Osteocyte (in vitro differentiated cells): ENCODE measurements at regions not wholly inside any gene's neighbourhood (a gene's known extent, or its start where the extent isn't known, plus 50 kb on each side); places are given as distances from the start of the nearest gene placed in this dataset.

Source experiments
- DNase-seq: peaks from one replicate; pipeline ENCODE4 v3.0.0; 2021; ENCODE audit warnings: mixed read lengths; ENCODE audit not compliant: unreplicated experiment; ENCODE audit errors: extremely low spot score
- H3K27ac Mint-ChIP-seq: one replicate; pipeline ENCODE4 v1.8.0; 2021; ENCODE audit warnings: mild to moderate bottlenecking, mixed read lengths; ENCODE audit not compliant: unreplicated experiment
- H3K27me3 Mint-ChIP-seq: one replicate; pipeline ENCODE4 v1.8.0; 2021; ENCODE audit warnings: mixed read lengths; ENCODE audit not compliant: unreplicated experiment
- H3K36me3 Mint-ChIP-seq: one replicate; pipeline ENCODE4 v1.8.0; 2021; ENCODE audit warnings: mixed read lengths; ENCODE audit not compliant: unreplicated experiment
- H3K4me1 Mint-ChIP-seq: one replicate; pipeline ENCODE4 v1.8.0; 2021; ENCODE audit warnings: mixed read lengths; ENCODE audit not compliant: unreplicated experiment
- H3K4me3 Mint-ChIP-seq: one replicate; pipeline ENCODE4 v1.8.0; 2021; ENCODE audit warnings: mild to moderate bottlenecking, moderate library complexity, mixed read lengths; ENCODE audit not compliant: unreplicated experiment
- H3K9me3 Mint-ChIP-seq: one replicate; pipeline ENCODE4 v1.8.0; 2021; ENCODE audit warnings: mixed read lengths; ENCODE audit not compliant: unreplicated experiment
- TF ChIP-seq, protein P1 (sequence below): fragments of 200-600 bp; sonication (generic); IDR thresholded peaks from 2 replicates; pipeline ENCODE4 v1.5.0; 2021; ENCODE audit warnings: antibody characterized with exemption, mild to moderate bottlenecking, moderate library complexity

DNA sequence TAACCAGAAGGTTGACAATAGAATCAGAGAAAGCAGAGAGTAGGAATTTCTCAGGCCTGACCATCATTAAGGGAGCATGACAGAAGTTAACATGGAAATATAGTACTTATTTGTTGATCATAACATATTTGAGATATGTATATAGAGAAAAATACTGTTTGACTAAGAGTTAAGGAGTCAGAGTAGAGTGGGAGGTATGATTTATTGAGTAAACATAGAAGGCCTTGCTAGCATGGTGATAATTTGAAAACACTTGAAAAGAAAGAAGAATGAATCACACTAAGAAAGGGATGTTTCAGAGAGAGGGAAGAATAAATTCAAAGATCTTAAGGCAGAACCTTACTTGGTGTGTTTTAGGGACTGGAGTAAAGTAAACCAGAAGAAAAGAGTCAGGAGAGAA, 437.2 kb upstream of the TECRL start:
- H3K27ac Mint-ChIP-seq = no peak overlapping the region
- no peaks in the 10 kb centered on the region for H3K9me3 Mint-ChIP-seq
- no peaks in the 10 kb centered on the region for H3K36me3 Mint-ChIP-seq
- H3K4me3 Mint-ChIP-seq = no peak overlapping the region
- TF ChIP-seq, protein P1, sequence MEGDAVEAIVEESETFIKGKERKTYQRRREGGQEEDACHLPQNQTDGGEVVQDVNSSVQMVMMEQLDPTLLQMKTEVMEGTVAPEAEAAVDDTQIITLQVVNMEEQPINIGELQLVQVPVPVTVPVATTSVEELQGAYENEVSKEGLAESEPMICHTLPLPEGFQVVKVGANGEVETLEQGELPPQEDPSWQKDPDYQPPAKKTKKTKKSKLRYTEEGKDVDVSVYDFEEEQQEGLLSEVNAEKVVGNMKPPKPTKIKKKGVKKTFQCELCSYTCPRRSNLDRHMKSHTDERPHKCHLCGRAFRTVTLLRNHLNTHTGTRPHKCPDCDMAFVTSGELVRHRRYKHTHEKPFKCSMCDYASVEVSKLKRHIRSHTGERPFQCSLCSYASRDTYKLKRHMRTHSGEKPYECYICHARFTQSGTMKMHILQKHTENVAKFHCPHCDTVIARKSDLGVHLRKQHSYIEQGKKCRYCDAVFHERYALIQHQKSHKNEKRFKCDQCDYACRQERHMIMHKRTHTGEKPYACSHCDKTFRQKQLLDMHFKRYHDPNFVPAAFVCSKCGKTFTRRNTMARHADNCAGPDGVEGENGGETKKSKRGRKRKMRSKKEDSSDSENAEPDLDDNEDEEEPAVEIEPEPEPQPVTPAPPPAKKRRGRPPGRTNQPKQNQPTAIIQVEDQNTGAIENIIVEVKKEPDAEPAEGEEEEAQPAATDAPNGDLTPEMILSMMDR = no peak
- H3K4me1 Mint-ChIP-seq = no peaks in the 10 kb centered on the region
- no peak for DNase-seq
- peaks cover 10% of the 10 kb centered on the region for H3K27me3 Mint-ChIP-seq

DNA sequence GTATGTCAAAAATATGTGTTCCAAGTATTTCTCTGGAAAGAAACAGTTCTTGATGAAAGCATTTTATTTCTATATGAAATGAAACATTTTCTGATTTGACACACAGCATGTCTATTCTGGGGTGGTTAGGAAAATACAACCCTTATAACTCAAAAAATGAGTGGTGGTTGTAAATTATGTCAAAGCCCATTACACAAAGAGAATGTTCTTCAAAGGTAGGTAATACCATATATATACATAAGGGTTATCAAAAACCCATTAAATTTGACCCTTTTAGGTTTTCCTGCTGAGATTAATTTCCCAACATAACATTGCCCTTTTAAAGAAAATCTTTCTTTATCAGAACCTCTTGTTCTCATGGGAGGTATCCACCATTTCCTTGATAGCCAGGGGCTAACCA, 420.5 kb upstream of the TECRL start:
- DNase-seq = no peak
- H3K27me3 Mint-ChIP-seq = peaks cover 12% of the 10 kb centered on the region
- no peak overlapping the region for H3K4me3 Mint-ChIP-seq
- no peaks in the 10 kb centered on the region for H3K36me3 Mint-ChIP-seq
- H3K27ac Mint-ChIP-seq = no peak overlapping the region
- no peaks in the 10 kb centered on the region for H3K9me3 Mint-ChIP-seq
- no peaks in the 10 kb centered on the region for H3K4me1 Mint-ChIP-seq
- TF ChIP-seq, protein P1 = no peak

DNA sequence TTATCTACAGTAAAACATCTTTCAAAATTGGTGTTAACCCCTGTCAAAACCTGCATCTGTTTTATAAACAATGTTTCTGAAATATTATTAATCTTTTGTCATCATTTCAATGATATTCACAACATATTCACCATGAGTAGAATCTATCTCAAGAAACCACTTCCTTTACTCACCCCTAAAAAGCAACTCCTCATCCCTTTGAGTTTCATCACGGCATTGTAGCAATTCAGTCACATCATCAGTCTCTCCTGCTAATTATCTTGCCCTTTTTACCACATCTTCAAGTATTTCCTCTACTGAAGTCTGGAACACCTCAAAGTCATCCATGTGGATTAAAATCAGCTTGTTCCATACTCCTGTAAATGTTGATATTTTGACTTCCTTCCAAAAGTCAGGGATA, 415.3 kb upstream of the TECRL start:
- H3K27ac Mint-ChIP-seq = no peak overlapping the region
- TF ChIP-seq, protein P1 = no peak
- no peaks in the 10 kb centered on the region for H3K9me3 Mint-ChIP-seq
- H3K36me3 Mint-ChIP-seq = no peaks in the 10 kb centered on the region
- H3K27me3 Mint-ChIP-seq = peaks cover 25% of the 10 kb centered on the region
- DNase-seq = no peak
- no peaks in the 10 kb centered on the region for H3K4me1 Mint-ChIP-seq
- H3K4me3 Mint-ChIP-seq = no peak overlapping the region

DNA sequence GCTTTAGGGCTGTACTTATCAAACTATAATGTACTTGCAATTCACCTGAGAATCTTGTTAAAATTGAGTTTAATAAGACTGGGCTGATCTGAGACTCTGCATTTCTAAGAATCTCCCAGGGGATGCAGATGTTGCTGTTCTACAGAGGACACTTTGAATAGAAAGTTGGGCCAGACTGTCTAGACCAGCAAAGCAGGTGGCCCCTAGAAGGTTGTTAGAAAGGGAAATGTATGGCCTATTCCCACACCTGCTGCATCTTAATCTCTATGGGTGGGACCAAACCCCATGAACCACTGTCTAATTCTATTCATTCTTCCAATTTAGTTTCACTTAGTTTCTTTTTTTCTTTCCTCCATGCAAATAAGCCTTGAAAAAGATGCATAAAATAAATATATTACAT, 413.2 kb upstream of the TECRL start:
- Mint-ChIP-seq H3K36me3 (no peaks in the 10 kb centered on the region), H3K27ac (no peak overlapping the region), H3K9me3 (no peaks in the 10 kb centered on the region), H3K27me3 (peaks cover 32% of the 10 kb centered on the region), H3K4me1 (no peaks in the 10 kb centered on the region), H3K4me3 (no peak overlapping the region)
- no peak for DNase-seq
- TF ChIP-seq, protein P1 = no peak

DNA sequence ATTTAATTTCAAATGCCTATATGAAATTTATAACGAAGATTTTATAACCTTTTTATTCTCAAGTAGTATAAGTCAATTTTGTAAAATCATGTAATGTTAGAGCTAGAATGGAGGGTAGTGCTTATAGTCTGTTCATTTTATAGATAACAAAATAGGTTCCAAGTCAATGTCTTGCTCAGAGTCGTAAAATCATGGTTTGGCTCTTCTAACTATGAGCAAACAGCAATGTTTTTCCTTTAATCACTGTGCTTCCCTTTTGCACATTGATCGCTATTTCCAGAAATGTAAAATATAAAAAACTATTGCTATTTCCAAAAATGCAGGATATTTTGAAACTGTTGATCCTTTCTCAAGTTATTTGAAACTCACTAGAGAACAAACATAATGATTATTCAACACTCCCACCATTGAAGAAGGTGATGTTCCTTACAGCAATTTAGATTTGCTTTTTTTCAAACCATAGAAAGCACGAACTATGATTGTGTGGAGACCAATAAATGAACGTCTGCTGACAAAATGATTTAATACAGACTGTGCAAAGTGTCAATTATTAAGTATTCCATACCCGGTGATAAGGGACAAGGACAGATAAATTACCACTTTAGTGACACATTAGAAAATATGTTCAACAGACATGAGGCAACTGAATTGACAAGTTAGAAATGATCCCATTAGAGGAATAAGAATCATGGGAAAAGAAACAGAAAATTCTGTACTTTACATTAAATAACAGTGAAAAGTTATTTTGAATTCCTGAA, 412.1 kb upstream of the TECRL start:
- Mint-ChIP-seq H3K9me3 (no peaks in the 10 kb centered on the region), H3K36me3 (no peaks in the 10 kb centered on the region), H3K4me3 (no peak overlapping the region), H3K27me3 (peaks cover 38% of the 10 kb centered on the region), H3K27ac (no peak overlapping the region), H3K4me1 (no peaks in the 10 kb centered on the region)
- no peak for DNase-seq
- TF ChIP-seq, protein P1 = no peak
